Fibroblast of skin of back (primary cell): ENCODE measurements at regions not wholly inside any gene's neighbourhood (a gene's known extent, or its start where the extent isn't known, plus 50 kb on each side); places are given as distances from the start of the nearest gene placed in this dataset.
A peak's percentile ranks its signal among the peaks of the same experiment; 100 is the strongest.

ENCODE experiments used
- DNase-seq: peaks from one replicate; pipeline ENCODE4 v3.0.0-alpha.2; 2013

- no peak for DNase-seq
These were observed 505.1 kb downstream of the TCERG1L start for GRCh38 chr10:130806426-130806825.

GRCh38 chr10:130807096-130807495, 504.4 kb downstream of the TCERG1L start:
- DNase-seq: no peak

- DNase-seq: peak; percentile 11
These were observed 503.8 kb downstream of the TCERG1L start for GRCh38 chr10:130807721-130808120.

GRCh38 chr10:130808243-130808642, 503.3 kb downstream of the TCERG1L start:
- DNase-seq: no peak

GRCh38 chr10:130808686-130809085, 502.8 kb downstream of the TCERG1L start:
- no peak for DNase-seq

GRCh38 chr10:130809181-130809580, 502.3 kb downstream of the TCERG1L start:
- DNase-seq: no peak

GRCh38 chr10:130809761-130810515, 501.6 kb downstream of the TCERG1L start:
- peak; percentile 5 for DNase-seq

- DNase-seq: no peak
These were observed 500.7 kb downstream of the TCERG1L start for GRCh38 chr10:130810856-130811255.

- DNase-seq: no peak
These were observed 499.0 kb downstream of the TCERG1L start for GRCh38 chr10:130812381-130813148.

GRCh38 chr10:130814610-130815009, 496.9 kb downstream of the TCERG1L start:
- DNase-seq: no peak

- DNase-seq: no peak
These were observed 495.2 kb downstream of the TCERG1L start for GRCh38 chr10:130816116-130816901.

- no peak for DNase-seq
These were observed 494.4 kb downstream of the TCERG1L start for GRCh38 chr10:130817046-130817624.

GRCh38 chr10:130817674-130818073, 493.8 kb downstream of the TCERG1L start:
- DNase-seq: no peak

GRCh38 chr10:130820880-130821482, 490.5 kb downstream of the TCERG1L start:
- DNase-seq: peak; percentile 10

GRCh38 chr10:130824230-130825014, 487.1 kb downstream of the TCERG1L start:
- no peak for DNase-seq

GRCh38 chr10:130833596-130833995, 477.9 kb downstream of the TCERG1L start:
- no peak for DNase-seq

- no peak for DNase-seq
These were observed 477.4 kb downstream of the TCERG1L start for GRCh38 chr10:130834170-130834569.

GRCh38 chr10:130834573-130834972, 476.9 kb downstream of the TCERG1L start:
- no peak for DNase-seq

GRCh38 chr10:130835068-130835467, 476.5 kb downstream of the TCERG1L start:
- DNase-seq: no peak

- no peak for DNase-seq
These were observed 475.2 kb downstream of the TCERG1L start for GRCh38 chr10:130836344-130836743.

GRCh38 chr10:130843051-130843653, 468.4 kb downstream of the TCERG1L start:
- no peak for DNase-seq
